ENCODE measurements at regions not wholly inside any gene's neighbourhood (a gene's known extent, or its start where the extent isn't known, plus 50 kb on each side); places are given as distances from the start of the nearest gene placed in this dataset.

- DNase-seq, result no peak
Observed at GRCh38 chr5:176711883-176712282, 64.6 kb downstream of the TSPAN17 start.

GRCh38 chr5:176712546-176713304 is 65.4 kb downstream of the TSPAN17 start:
- no peak for DNase-seq

- DNase-seq, result no peak
Observed at GRCh38 chr5:176713409-176713808, 66.1 kb downstream of the TSPAN17 start.

DNA sequence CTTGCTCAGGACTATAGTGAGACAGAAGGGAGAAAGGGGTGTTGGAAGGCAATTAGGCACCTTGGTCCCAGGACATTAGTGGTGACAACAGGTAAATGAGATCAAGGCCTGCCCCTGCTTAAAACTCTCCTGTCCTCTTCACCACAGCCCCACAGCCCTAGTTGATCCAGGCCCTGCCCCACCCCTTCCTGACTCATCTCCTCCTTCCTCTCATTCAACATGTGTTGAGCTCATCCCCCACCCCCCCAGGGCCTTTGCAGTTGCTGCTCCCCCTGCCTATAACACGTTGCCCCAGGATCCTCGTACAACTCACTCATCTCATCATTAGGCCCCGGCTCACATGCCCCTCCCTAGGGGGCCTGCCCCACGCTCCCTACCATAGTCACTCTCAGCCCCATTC is 66.8 kb downstream of the TSPAN17 start:
- no peak for DNase-seq

DNA sequence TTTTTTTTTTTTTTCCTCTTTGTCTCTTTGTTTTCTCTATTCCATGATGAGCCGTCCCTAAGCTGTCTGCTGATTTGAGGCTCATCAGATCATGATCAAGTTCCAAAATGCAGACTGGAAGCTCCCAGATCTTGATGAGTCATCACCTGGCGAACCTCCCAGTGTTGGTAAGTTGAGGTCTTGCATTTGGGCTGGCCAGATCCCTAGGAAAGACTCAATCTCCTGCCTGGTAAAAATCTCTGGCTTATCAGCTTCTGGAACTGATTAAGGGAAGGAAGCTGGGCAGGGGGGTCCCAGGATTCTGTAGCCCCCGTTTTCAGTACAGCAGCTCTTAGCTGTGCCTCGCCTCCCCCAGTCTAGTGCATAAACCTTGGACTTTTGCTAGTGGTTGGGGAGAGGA is 69.0 kb downstream of the TSPAN17 start:
- DNase-seq, result no peak

- DNase-seq, result no peak
Observed at GRCh38 chr5:176719113-176719739, 71.9 kb downstream of the TSPAN17 start.

- no peak for DNase-seq
Observed at GRCh38 chr5:176721509-176721908, 74.2 kb downstream of the TSPAN17 start.

- no peak for DNase-seq
Observed at GRCh38 chr5:176722757-176723156, 75.5 kb downstream of the TSPAN17 start.

DNA sequence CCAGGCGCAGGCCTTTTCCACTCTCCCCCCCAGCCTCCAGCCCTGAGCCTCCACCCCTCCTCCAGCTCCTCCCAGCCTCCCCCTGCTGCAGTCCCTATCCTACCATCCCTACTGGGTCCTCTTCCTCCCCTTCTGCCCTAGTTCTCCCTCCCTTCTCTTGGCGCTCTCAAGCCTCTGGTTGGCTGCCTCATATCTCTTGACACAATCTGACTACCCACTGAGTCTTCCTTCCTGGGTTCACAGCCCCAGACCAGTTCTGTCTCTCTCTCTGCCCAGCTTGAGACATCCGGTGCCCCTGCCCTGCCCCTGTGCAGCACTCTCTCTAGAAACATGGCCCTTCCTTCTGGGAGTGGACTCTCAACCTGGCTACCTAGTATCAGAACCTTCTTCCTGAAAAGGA is 76.2 kb downstream of the TSPAN17 start:
- no peak for DNase-seq

DNA sequence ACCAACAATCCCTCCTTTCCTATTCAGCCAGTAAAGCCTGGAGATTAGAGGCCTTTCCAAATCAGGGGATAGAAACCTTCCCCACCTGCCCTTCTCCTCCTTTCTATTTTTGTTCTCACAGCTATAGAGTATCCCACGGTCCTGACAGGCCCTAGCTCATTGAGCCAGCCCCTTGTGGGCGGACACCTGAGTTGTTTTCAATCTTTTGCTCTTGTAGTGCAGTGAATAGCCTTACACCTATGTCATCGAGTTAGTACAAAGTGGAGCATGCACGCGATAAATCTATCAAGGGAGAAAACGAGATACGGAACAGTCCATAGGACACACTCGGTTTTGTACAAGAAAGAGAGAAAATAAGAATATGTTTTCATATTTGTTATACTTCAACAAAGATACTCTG is 77.2 kb downstream of the TSPAN17 start:
- no peak for DNase-seq

DNA sequence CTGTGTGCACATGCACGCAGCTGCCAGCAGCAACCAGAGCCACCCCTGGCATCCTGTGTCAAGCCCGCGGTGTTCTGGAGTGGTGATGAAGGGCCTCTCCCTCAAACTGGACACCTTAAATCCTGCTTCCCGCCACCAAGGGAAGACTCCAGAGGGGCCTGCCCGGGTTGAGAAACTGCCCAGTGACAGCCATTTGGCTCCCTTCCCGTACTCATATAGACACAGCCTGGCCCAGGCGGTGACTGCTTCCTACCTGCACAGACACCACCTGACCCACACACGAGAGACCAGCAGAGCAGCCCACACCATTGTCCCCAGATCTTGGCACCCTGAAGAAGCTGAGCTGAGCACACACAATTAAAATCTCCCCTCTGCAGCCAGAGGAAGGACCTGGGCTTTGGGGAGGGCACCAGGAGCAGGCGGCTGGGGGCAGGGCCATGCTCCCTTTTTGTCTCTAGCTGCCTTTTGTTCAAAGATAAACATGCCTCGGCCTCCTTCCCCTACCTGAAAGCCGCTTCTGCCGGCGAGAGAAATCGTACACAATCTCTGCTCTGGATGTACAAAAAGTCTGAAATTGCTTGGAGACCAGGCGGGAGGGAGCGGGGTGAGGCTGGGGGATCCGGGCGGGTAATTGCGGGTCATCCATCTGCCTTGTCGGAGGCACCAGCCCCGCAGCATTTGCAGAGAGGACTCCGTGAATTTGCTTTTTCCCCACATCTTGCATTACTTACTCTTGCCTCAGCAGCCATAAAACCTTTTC is 78.4 kb downstream of the TSPAN17 start:
- no peak for DNase-seq

GRCh38 chr5:176726746-176727527 is 79.7 kb downstream of the TSPAN17 start:
- no peak for DNase-seq

- DNase-seq, result no peak
Observed at GRCh38 chr5:176727528-176727900, 80.2 kb downstream of the TSPAN17 start.

GRCh38 chr5:176727983-176728675 is 80.8 kb downstream of the TSPAN17 start:
- no peak for DNase-seq

- no peak for DNase-seq
Observed at GRCh38 chr5:176728831-176729251, 81.5 kb upstream of the UNC5A start.

DNA sequence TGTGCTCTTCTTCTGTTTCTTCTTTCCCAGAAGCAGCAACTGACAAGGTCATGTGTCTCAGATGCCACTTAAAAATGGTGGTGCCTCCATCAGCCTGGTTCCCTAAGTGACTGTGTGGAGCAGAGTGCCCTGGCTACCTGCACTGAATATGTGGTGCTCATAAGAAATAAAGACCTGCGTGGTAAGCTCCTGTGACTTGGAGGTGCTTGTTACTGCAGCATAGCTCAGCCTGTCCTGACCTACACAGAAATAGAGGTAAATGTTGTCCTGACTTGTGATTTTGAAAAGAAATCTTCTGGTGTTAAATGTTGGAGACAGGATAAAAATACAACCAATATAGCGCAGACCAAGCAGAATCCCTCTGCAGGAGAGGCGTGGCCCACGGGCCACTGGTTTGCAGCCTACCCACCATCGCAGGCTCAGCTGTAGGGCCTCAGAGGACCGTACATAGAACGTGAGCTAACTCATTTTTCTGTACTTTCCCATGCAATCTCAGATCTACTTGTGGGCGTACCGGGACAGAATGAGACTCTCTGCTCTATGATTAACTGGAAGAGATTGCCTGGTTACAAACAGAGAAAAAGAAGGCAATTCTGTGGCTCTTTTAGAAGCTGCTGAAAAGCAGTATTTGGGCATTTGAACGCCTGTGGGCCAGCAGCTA is 79.4 kb upstream of the UNC5A start:
- DNase-seq, result no peak

- no peak for DNase-seq
Observed at GRCh38 chr5:176731506-176732160, 78.7 kb upstream of the UNC5A start.

DNA sequence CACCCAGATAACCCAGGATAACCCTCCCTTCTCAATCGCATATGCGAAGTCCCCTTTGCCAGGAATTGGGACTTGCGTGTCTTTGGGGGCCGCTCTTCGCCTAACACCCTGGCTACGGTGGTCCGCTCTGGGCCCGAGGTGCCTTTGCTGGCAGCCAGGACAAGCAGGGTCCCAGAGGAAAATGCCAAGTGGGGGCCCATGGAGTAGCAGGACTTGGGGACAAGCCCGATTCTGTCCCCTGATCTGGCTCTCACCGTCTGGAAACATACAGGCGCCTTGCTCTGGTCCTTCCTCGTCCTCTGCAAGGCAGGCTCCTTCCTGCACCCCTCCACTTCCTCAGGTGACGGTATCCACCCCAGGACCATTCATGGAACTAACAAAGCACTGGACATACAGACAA is 78.1 kb upstream of the UNC5A start:
- DNase-seq, result no peak

- no peak for DNase-seq
Observed at GRCh38 chr5:176732736-176733405, 77.5 kb upstream of the UNC5A start.

DNA sequence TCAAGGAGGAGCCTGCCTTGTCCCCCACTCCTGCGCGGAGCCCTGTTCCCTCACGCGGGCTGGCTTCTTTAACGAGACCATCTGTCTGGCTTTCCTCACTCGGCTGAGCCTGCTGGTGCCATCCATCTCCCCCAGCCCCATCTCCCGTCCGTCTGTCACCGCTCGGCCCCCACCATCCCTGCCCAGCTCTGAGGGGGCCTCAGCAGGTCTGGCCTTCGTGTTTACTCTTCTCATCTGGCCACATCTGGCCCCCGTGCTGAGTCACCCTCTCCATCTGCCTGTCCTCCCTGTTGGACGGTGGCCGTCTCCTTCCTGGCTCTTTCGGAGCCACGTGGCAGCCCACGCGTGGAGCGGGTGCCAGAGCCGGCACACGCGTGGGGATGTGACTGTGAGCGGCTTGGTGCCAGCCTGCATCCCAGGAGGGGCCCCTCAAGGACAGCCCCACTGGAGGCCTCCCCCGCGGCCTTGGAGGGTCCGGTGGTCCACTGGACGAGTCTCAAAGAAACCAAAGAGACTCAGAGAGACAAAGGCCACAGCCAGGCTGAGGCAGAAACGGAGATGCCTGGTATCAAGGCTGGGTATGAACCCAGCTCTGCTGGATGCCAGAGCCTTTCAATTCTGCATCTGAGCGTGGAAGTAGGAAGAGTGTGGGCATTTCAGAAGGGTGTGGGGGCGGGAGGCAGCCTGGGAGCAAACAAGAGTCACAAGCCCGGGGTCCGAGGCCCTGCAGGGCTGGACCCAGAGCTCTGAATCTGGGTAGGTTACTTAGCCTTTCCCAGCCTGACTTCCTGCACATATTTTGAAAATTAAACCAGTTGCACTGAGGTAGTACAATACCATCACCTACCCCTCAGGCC is 76.7 kb upstream of the UNC5A start:
- DNase-seq, result no peak
